SH-SY5Y (cell line): ENCODE measurements at regions not wholly inside any gene's neighbourhood (a gene's known extent, or its start where the extent isn't known, plus 50 kb on each side); places are given as distances from the start of the nearest gene placed in this dataset.

Experiments
- GATA2 ChIP-seq: IDR thresholded peaks from 2 replicates; pipeline ENCODE4 v1.6.1; 2011; ENCODE audit warnings: mild to moderate bottlenecking, low read depth, low read length
- GATA3 ChIP-seq: IDR thresholded peaks from 2 replicates; pipeline ENCODE4 v1.6.1; 2011; ENCODE audit warnings: low read depth, mild to moderate bottlenecking, low read length, moderate library complexity

DNA sequence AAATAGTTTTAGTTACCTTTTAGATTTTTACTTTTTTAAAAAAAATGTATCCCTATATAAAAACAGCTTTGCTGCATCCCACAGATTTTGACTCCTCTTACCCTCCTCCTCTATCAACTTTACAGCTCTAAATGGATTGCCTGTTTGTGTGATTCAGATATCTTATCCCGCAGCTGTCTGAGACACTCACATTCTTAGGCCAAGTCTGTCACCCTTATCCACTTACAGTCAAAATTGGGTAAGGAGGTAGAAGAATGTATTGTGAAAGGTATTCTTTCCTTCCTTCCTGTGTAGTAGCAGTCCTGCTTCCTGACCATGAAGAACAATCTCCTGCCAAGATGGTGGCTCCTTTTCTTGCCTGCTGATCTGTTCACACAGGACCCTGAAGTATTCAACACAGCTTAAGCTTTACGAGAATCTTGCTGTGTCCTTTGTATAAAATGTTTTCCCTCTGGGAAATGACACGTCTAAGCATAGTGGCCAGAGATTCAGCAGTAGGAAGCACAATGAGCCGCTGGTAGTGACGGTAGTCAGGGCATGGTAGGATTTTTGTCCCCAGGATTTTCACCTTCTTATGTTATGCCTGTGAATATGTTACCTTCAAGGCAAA, 67.7 kb upstream of the ST8SIA4 start:
- TF ChIP-seq GATA2 (no peak), GATA3 (no peak)
